IPS-15b (cell line): ENCODE measurements at regions not wholly inside any gene's neighbourhood (a gene's known extent, or its start where the extent isn't known, plus 50 kb on each side); places are given as distances from the start of the nearest gene placed in this dataset.

Source experiments
- H3K27me3 ChIP-seq: one replicate; pipeline ENCODE4 v1.6.1; 2013; ENCODE audit warnings: low read length; ENCODE audit not compliant: control insufficient read depth, insufficient read depth
- H3K36me3 ChIP-seq: one replicate; pipeline ENCODE4 v1.6.1; 2013; ENCODE audit warnings: low read length; ENCODE audit not compliant: control insufficient read depth, insufficient read depth
- H3K4me1 ChIP-seq: one replicate; pipeline ENCODE4 v1.6.1; 2013; ENCODE audit warnings: mild to moderate bottlenecking, low read length; ENCODE audit not compliant: control insufficient read depth, insufficient read depth
- H3K4me3 ChIP-seq: one replicate; pipeline ENCODE4 v1.5.1; 2013; ENCODE audit warnings: low read depth, low read length
- H3K9ac ChIP-seq: one replicate; pipeline ENCODE4 v1.6.1; 2013; ENCODE audit warnings: low read depth, mild to moderate bottlenecking, low read length
- H3K9me3 ChIP-seq: one replicate; pipeline ENCODE4 v1.6.1; 2013; ENCODE audit warnings: mild to moderate bottlenecking, low read length; ENCODE audit not compliant: control insufficient read depth, insufficient read depth

GRCh38 chr2:167607731-167608130 is 639.7 kb downstream of the STK39 start:
- no peak overlapping the region for H3K4me3 ChIP-seq
- no peaks in the 10 kb centered on the region for H3K9me3 ChIP-seq
- no peaks in the 10 kb centered on the region for H3K27me3 ChIP-seq
- no peaks in the 10 kb centered on the region for H3K36me3 ChIP-seq
- no peak overlapping the region for H3K9ac ChIP-seq
- H3K4me1 ChIP-seq = no peaks in the 10 kb centered on the region

- Histone ChIP-seq H3K4me1 (no peaks in the 10 kb centered on the region), H3K9ac (no peak overlapping the region)
These were observed 640.2 kb downstream of the STK39 start for GRCh38 chr2:167607211-167607610.

GRCh38 chr2:167602122-167602521 is 645.3 kb downstream of the STK39 start:
- peaks cover 8% of the 10 kb centered on the region for H3K9me3 ChIP-seq
- no peaks in the 10 kb centered on the region for H3K27me3 ChIP-seq
- no peak overlapping the region for H3K9ac ChIP-seq
- no peaks in the 10 kb centered on the region for H3K36me3 ChIP-seq
- H3K4me3 ChIP-seq = no peak overlapping the region
- no peaks in the 10 kb centered on the region for H3K4me1 ChIP-seq

More at GRCh38 chr2:167607211-167607610, 640.2 kb downstream of the STK39 start:
- no peaks in the 10 kb centered on the region for H3K27me3 ChIP-seq
- H3K9me3 ChIP-seq = peaks cover 4% of the 10 kb centered on the region
- no peak overlapping the region for H3K4me3 ChIP-seq
- H3K36me3 ChIP-seq = no peaks in the 10 kb centered on the region

GRCh38 chr2:167599219-167599618 is 648.2 kb downstream of the STK39 start:
- H3K27me3 ChIP-seq = no peaks in the 10 kb centered on the region
- H3K9me3 ChIP-seq = peaks cover 8% of the 10 kb centered on the region
- H3K9ac ChIP-seq = no peak overlapping the region
- H3K36me3 ChIP-seq = no peaks in the 10 kb centered on the region
- H3K4me3 ChIP-seq = no peak overlapping the region
- no peaks in the 10 kb centered on the region for H3K4me1 ChIP-seq

GRCh38 chr2:167595839-167596471 is 651.4 kb downstream of the STK39 start:
- no peaks in the 10 kb centered on the region for H3K9me3 ChIP-seq
- H3K27me3 ChIP-seq = no peaks in the 10 kb centered on the region
- no peaks in the 10 kb centered on the region for H3K36me3 ChIP-seq
- H3K4me1 ChIP-seq = no peaks in the 10 kb centered on the region
- H3K4me3 ChIP-seq = no peak overlapping the region
- no peak overlapping the region for H3K9ac ChIP-seq

- no peaks in the 10 kb centered on the region for H3K27me3 ChIP-seq
- H3K9me3 ChIP-seq = no peaks in the 10 kb centered on the region
- H3K4me3 ChIP-seq = no peak overlapping the region
- H3K36me3 ChIP-seq = no peaks in the 10 kb centered on the region
- H3K9ac ChIP-seq = no peak overlapping the region
- H3K4me1 ChIP-seq = no peaks in the 10 kb centered on the region
These were observed 652.4 kb downstream of the STK39 start for GRCh38 chr2:167595021-167595420.

- Histone ChIP-seq H3K4me3 (no peak overlapping the region), H3K9me3 (no peaks in the 10 kb centered on the region), H3K27me3 (no peaks in the 10 kb centered on the region), H3K9ac (no peak overlapping the region), H3K4me1 (no peaks in the 10 kb centered on the region), H3K36me3 (no peaks in the 10 kb centered on the region)
These were observed 655.0 kb downstream of the STK39 start for GRCh38 chr2:167592441-167592840.

GRCh38 chr2:167582619-167583018 is 664.8 kb downstream of the STK39 start:
- Histone ChIP-seq H3K9me3 (no peaks in the 10 kb centered on the region), H3K9ac (no peak overlapping the region), H3K4me3 (no peak overlapping the region), H3K27me3 (no peaks in the 10 kb centered on the region), H3K36me3 (no peaks in the 10 kb centered on the region), H3K4me1 (no peaks in the 10 kb centered on the region)

GRCh38 chr2:167581961-167582574 is 665.3 kb downstream of the STK39 start:
- H3K9me3 ChIP-seq = no peaks in the 10 kb centered on the region
- no peak overlapping the region for H3K4me3 ChIP-seq
- no peaks in the 10 kb centered on the region for H3K36me3 ChIP-seq
- H3K4me1 ChIP-seq = no peaks in the 10 kb centered on the region
- H3K27me3 ChIP-seq = no peaks in the 10 kb centered on the region
- no peak overlapping the region for H3K9ac ChIP-seq

GRCh38 chr2:167579826-167580225 is 667.6 kb downstream of the STK39 start:
- H3K4me1 ChIP-seq = peaks cover 6% of the 10 kb centered on the region
- no peaks in the 10 kb centered on the region for H3K27me3 ChIP-seq
- no peaks in the 10 kb centered on the region for H3K36me3 ChIP-seq
- no peak overlapping the region for H3K9ac ChIP-seq
- H3K9me3 ChIP-seq = no peaks in the 10 kb centered on the region
- H3K4me3 ChIP-seq = no peak overlapping the region

GRCh38 chr2:167575276-167575675 is 672.1 kb downstream of the STK39 start:
- Histone ChIP-seq H3K9ac (no peak overlapping the region), H3K27me3 (no peaks in the 10 kb centered on the region), H3K9me3 (no peaks in the 10 kb centered on the region), H3K4me1 (peaks cover 6% of the 10 kb centered on the region), H3K36me3 (no peaks in the 10 kb centered on the region), H3K4me3 (no peak overlapping the region)

GRCh38 chr2:167572883-167573619 is 674.3 kb downstream of the STK39 start:
- H3K4me1 ChIP-seq = peaks cover 6% of the 10 kb centered on the region
- no peaks in the 10 kb centered on the region for H3K36me3 ChIP-seq
- no peaks in the 10 kb centered on the region for H3K27me3 ChIP-seq

More at GRCh38 chr2:167572883-167573619, 674.3 kb downstream of the STK39 start:
- Histone ChIP-seq H3K9ac (no peak overlapping the region), H3K9me3 (no peaks in the 10 kb centered on the region), H3K4me3 (no peak overlapping the region)
